HepG2 (cell line): ENCODE measurements at regions not wholly inside any gene's neighbourhood (a gene's known extent, or its start where the extent isn't known, plus 50 kb on each side); places are given as distances from the start of the nearest gene placed in this dataset.

Experiments used
- ATAC-seq: fragments of 200-7000 bp; cut with Tn5 transposase; 3 replicates; pipeline ENCODE4 v1.9.1; 2020; ENCODE audit warnings: mild to moderate bottlenecking, moderate library complexity
- BruUV-seq: library from RNA; stranded (reverse); fragments of 400-500 nt; replicated peaks from 2 replicates; lab custom pipeline; 2021; lab: Mats Ljungman, UMichigan
- CTCF ChIA-PET: fragments of 300-600 bp; formaldehyde crosslinking; extraction: SDS; loops from one replicate; lab custom pipeline; 2021; ENCODE audit warnings: low total read pairs, inconsistent platforms, low intra/inter-chr PET ratio; lab: Yijun Ruan, JAX
- POLR2A ChIA-PET: fragments of 350-600 bp; sonication (Branson Sonifier 250); formaldehyde crosslinking; loops from one replicate; lab custom pipeline; 2020; ENCODE audit warnings: antibody characterized with exemption, inconsistent platforms; lab: Yijun Ruan, JAX
- DNase-seq: peaks from one replicate; pipeline ENCODE4 v3.0.0-alpha.2; 2015; ENCODE audit warnings: low spot score
- FAIRE-seq: peaks from 3 replicates; lab custom pipeline; 2011; peaks lifted over from hg19 to GRCh38; lab: Jason Lieb, UNC
- H2AFZ ChIP-seq: one replicate; pipeline ENCODE4 v1.6.1; 2011; ENCODE audit warnings: low read length, inconsistent platforms
- H3K27ac ChIP-seq: fragments of 300-600 bp; 3 replicates; pipeline ENCODE4 v1.8.0; 2011; ENCODE audit warnings: mixed run types, mild to moderate bottlenecking, mixed read lengths, low read length, inconsistent platforms; ENCODE audit not compliant: insufficient read depth; ENCODE audit errors: extremely low read length
- H3K27me3 ChIP-seq, 2 experiments: fragments of 200-600 bp in 1 of 2; 2 replicates in 1 of 2; 3 replicates in 1 of 2; pipeline versions ENCODE4 v1.6.0 to v1.8.0; 2011; ENCODE audit warnings: low read length in 2 of 2, mild to moderate bottlenecking in 2 of 2, moderate library complexity in 2 of 2, inconsistent platforms in 1 of 2; ENCODE audit not compliant: insufficient read depth in 2 of 2, control insufficient read depth in 1 of 2
- H3K36me3 ChIP-seq, 2 experiments: fragments of 200-600 bp in 1 of 2; replicated peaks in 1 of 2; 2 replicates in 1 of 2; 3 replicates in 1 of 2; pipeline versions ENCODE4 v1.5.1 to v1.8.0; 2011; ENCODE audit warnings: low read length in 2 of 2, inconsistent platforms in 1 of 2; ENCODE audit not compliant: insufficient read depth in 2 of 2, control insufficient read depth in 1 of 2
- H3K4me1 ChIP-seq: 2 replicates; pipeline ENCODE4 v1.5.1; 2012; ENCODE audit warnings: low read length, inconsistent platforms; ENCODE audit not compliant: insufficient read depth
- H3K4me2 ChIP-seq: 2 replicates; pipeline ENCODE4 v1.6.0; 2011; ENCODE audit warnings: low read depth, low read length, inconsistent platforms
- H3K4me3 ChIP-seq, 3 experiments: fragments of 200-600 bp in 1 of 3; sonication (generic), shearing (Covaris generic) in 1 of 3; replicated peaks in 1 of 3; 2 replicates each; pipeline ENCODE4 v1.5.1; 2011 to 2016; ENCODE audit warnings: low read length in 3 of 3, inconsistent platforms in 2 of 3, low read depth in 2 of 3, mild to moderate bottlenecking in 2 of 3, control low read depth in 1 of 3, mixed read lengths in 1 of 3; ENCODE audit not compliant: insufficient read depth in 1 of 3
- H3K79me2 ChIP-seq: one replicate; pipeline ENCODE4 v1.6.1; 2011; ENCODE audit warnings: low read length, inconsistent platforms; ENCODE audit not compliant: insufficient read depth
- H3K9ac ChIP-seq: 2 replicates; pipeline ENCODE4 v1.6.0; 2011; ENCODE audit warnings: mild to moderate bottlenecking, low read depth, low read length, inconsistent platforms; ENCODE audit not compliant: insufficient read depth
- H3K9me3 ChIP-seq: 2 replicates; pipeline ENCODE4 v1.5.1; 2012; ENCODE audit warnings: mild to moderate bottlenecking, low read length
- H4K20me1 ChIP-seq: 2 replicates; pipeline ENCODE4 v1.6.0; 2011; ENCODE audit warnings: inconsistent platforms, mild to moderate bottlenecking, low read length, moderate library complexity; ENCODE audit not compliant: insufficient read depth
- HDAC1 ChIP-seq: sonication (generic); formaldehyde crosslinking; IDR thresholded peaks from 2 replicates; pipeline ENCODE4 v1.5.1; 2020; ENCODE audit warnings: mild to moderate bottlenecking, missing genetic modification reagents
- MAFF ChIP-seq: IDR thresholded peaks from 2 replicates; pipeline ENCODE4 v1.6.1; 2011; ENCODE audit warnings: low read depth, low read length, improper control_type of control experiment
- WGBS: methylation state at CpG from one replicate; pipeline ENCODE4 v1.1.6; 2017; ENCODE audit warnings: low lambda C conversion rate; 5-methylcytosine and 5-hydroxymethylcytosine counted together
- in situ Hi-C: cut with HindIII; loops from 2 replicates; pipeline ENCODE4 v1.10.0; 2017; ENCODE audit warnings: low pct_unique_long_range_greater_than_20kb; ENCODE audit not compliant: extremely low pct_ligation_motif_present
- intact Hi-C: fragments of 100-400 bp; cut with micrococcal nuclease; formaldehyde crosslinking; loops from one replicate; pipeline ENCODE4 v1.10.0; 2022; ENCODE audit not compliant: unreplicated experiment
- TF ChIP-seq, protein P1 (sequence below): sonication (generic); formaldehyde crosslinking; IDR thresholded peaks from 2 replicates; pipeline ENCODE4 v1.5.0; 2020; ENCODE audit warnings: mild to moderate bottlenecking, missing genetic modification reagents, borderline replicate concordance

DNA sequence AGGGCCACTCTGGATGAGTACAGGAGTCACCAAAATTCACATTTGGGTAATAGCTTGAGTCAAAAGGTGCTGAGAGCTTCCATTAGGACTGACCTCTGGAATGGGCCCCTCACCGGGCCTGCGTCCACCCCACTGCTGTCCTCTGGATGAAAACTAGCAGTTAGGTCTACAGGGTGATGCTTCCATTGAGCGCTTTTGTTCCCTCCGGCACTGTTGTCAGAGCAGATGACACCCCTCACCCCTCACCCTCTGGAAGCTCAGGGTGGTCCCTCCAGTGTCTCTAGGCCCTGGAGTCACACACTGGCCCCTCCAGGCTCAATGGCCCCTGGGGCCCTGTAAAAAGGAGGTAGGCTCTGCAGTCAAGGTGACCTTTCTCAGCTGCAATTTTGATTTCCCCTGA lies 187.8 kb upstream of the GPR12 start:
- ATAC-seq, result no peak
- ChIA-PET POLR2A (interaction anchor here (2.2 kb wide), 1 partner anchor 34 kb away, joined by 9 read pairs; no protein-coding TSS in a partner anchor), CTCF (no interaction called here)
- no peak overlapping the region for H3K4me2 ChIP-seq
- TF ChIP-seq HDAC1 (CRISPR knock-in tag), result no peak
- no peak for TF ChIP-seq MAFF
- TF ChIP-seq, protein P1, sequence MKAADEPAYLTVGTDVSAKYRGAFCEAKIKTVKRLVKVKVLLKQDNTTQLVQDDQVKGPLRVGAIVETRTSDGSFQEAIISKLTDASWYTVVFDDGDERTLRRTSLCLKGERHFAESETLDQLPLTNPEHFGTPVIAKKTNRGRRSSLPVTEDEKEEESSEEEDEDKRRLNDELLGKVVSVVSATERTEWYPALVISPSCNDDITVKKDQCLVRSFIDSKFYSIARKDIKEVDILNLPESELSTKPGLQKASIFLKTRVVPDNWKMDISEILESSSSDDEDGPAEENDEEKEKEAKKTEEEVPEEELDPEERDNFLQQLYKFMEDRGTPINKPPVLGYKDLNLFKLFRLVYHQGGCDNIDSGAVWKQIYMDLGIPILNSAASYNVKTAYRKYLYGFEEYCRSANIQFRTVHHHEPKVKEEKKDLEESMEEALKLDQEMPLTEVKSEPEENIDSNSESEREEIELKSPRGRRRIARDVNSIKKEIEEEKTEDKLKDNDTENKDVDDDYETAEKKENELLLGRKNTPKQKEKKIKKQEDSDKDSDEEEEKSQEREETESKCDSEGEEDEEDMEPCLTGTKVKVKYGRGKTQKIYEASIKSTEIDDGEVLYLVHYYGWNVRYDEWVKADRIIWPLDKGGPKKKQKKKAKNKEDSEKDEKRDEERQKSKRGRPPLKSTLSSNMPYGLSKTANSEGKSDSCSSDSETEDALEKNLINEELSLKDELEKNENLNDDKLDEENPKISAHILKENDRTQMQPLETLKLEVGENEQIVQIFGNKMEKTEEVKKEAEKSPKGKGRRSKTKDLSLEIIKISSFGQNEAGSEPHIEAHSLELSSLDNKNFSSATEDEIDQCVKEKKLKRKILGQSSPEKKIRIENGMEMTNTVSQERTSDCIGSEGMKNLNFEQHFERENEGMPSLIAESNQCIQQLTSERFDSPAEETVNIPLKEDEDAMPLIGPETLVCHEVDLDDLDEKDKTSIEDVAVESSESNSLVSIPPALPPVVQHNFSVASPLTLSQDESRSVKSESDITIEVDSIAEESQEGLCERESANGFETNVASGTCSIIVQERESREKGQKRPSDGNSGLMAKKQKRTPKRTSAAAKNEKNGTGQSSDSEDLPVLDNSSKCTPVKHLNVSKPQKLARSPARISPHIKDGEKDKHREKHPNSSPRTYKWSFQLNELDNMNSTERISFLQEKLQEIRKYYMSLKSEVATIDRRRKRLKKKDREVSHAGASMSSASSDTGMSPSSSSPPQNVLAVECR (CRISPR knock-in tag), result no peak
- no peak overlapping the region for H2AFZ ChIP-seq
- H3K36me3 ChIP-seq, result no peaks in the 10 kb centered on the region
- no peaks in the 10 kb centered on the region for H3K9me3 ChIP-seq
- intact Hi-C loops (loop anchor here (5.0 kb wide), 2 partner anchors 224 to 324 kb away; partner anchors contain the start of genes RASL11A and USP12), in situ Hi-C loops (loop anchor here (5.0 kb wide), 1 partner anchor 409 kb away; no protein-coding TSS in a partner anchor)
- no peaks in the 10 kb centered on the region for H3K27me3 ChIP-seq
- no peak overlapping the region for H3K27ac ChIP-seq
- H3K9ac ChIP-seq, result no peak overlapping the region
- H4K20me1 ChIP-seq, result no peaks in the 10 kb centered on the region
- no peak for DNase-seq
- FAIRE-seq, result no peak
- H3K4me3 ChIP-seq, result no peak overlapping the region
- BruUV-seq, result no TSS peak
- WGBS, result no CpG with 5 or more reads among the region's 4 CpGs
- H3K79me2 ChIP-seq, result no peaks in the 10 kb centered on the region
- H3K4me1 ChIP-seq, result peaks cover 47% of the 10 kb centered on the region
